HepG2 (cell line): ENCODE measurements at regions not wholly inside any gene's neighbourhood (a gene's known extent, or its start where the extent isn't known, plus 50 kb on each side); places are given as distances from the start of the nearest gene placed in this dataset.

ENCODE experiments used
- AKAP8 ChIP-seq: sonication (generic); formaldehyde crosslinking; IDR thresholded peaks from 2 replicates; pipeline ENCODE4 v1.5.1; 2020; ENCODE audit warnings: mild to moderate bottlenecking, missing genetic modification reagents
- IKZF4 ChIP-seq: sonication (generic); formaldehyde crosslinking; IDR thresholded peaks from 2 replicates; pipeline ENCODE4 v1.5.1; 2020; ENCODE audit warnings: borderline replicate concordance, mild to moderate bottlenecking, low read depth, missing genetic modification reagents; ENCODE audit errors: not compliant biosample characterization
- ZNF512B ChIP-seq: sonication (generic); formaldehyde crosslinking; IDR thresholded peaks from 2 replicates; pipeline ENCODE4 v1.5.1; 2020; ENCODE audit warnings: missing genetic modification reagents, mild to moderate bottlenecking, borderline replicate concordance
- TF ChIP-seq, protein P1 (sequence below): IDR thresholded peaks from 2 replicates; pipeline ENCODE4 v1.6.1; 2016; ENCODE audit warnings: mild to moderate bottlenecking
- TF ChIP-seq, protein P2 (sequence below), 2 experiments: sonication (generic) in 1 of 2; formaldehyde crosslinking in 1 of 2; IDR thresholded peaks; 2 replicates each; pipeline versions ENCODE4 v1.4.0 to v1.6.1; 2016 to 2020; ENCODE audit warnings: borderline replicate concordance in 1 of 2, low read depth in 1 of 2, mild to moderate bottlenecking in 1 of 2, missing genetic modification reagents in 1 of 2

DNA sequence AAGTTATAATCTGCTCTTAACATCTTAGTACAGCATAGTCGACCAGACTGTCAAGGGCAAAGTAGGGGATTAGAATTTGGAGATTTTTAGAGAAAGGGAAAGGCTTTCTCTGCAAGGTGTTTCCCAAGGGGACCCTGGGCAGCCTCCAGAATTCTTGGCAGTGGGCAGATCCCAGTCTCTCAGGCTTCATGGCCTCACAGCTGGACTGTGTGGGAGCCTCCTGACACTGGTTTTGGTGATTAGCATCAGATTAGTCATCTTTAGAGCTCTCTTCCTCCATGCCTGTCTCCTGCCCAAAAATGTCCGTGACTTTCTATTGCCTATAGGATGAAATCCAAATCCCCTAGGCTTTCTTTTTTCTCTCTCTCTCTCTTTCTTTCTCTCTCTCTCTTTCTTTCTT, 370.7 kb downstream of the ZSWIM6 start (continued):
- TF ChIP-seq ZNF512B (CRISPR knock-in tag) (no peak), AKAP8 (CRISPR knock-in tag) (no peak), IKZF4 (no peak)
- TF ChIP-seq, protein P1, sequence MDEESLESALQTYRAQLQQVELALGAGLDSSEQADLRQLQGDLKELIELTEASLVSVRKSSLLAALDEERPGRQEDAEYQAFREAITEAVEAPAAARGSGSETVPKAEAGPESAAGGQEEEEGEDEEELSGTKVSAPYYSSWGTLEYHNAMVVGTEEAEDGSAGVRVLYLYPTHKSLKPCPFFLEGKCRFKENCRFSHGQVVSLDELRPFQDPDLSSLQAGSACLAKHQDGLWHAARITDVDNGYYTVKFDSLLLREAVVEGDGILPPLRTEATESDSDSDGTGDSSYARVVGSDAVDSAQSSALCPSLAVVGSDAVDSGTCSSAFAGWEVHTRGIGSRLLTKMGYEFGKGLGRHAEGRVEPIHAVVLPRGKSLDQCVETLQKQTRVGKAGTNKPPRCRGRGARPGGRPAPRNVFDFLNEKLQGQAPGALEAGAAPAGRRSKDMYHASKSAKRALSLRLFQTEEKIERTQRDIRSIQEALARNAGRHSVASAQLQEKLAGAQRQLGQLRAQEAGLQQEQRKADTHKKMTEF (CRISPR knock-in tag) = no peak
- TF ChIP-seq, protein P2, sequence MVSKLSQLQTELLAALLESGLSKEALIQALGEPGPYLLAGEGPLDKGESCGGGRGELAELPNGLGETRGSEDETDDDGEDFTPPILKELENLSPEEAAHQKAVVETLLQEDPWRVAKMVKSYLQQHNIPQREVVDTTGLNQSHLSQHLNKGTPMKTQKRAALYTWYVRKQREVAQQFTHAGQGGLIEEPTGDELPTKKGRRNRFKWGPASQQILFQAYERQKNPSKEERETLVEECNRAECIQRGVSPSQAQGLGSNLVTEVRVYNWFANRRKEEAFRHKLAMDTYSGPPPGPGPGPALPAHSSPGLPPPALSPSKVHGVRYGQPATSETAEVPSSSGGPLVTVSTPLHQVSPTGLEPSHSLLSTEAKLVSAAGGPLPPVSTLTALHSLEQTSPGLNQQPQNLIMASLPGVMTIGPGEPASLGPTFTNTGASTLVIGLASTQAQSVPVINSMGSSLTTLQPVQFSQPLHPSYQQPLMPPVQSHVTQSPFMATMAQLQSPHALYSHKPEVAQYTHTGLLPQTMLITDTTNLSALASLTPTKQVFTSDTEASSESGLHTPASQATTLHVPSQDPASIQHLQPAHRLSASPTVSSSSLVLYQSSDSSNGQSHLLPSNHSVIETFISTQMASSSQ (IDR thresholded peaks at IDR 0.05; ENCODE audit: low read depth) = no peak
- TF ChIP-seq, protein P2 (CRISPR knock-in tag; IDR thresholded peaks at IDR 0.05; ENCODE audit: borderline replicate concordance) = no peak
